ENCODE measurements at regions not wholly inside any gene's neighbourhood (a gene's known extent, or its start where the extent isn't known, plus 50 kb on each side); places are given as distances from the start of the nearest gene placed in this dataset.
"Not testable (repeated sequence)": the region's sequence is repeated elsewhere in the genome, so short reads cannot be mapped to it uniquely, and the experiment has no call there.

GRCh38 chr3:70466096-70466495 lies 153.7 kb upstream of the MDFIC2 start:
- no peak for DNase-seq

GRCh38 chr3:70464876-70465275 lies 152.4 kb upstream of the MDFIC2 start:
- DNase-seq, result no peak

GRCh38 chr3:70464465-70464864 lies 152.0 kb upstream of the MDFIC2 start:
- no peak for DNase-seq

- not testable (repeated sequence) for DNase-seq
These were observed 137.8 kb upstream of the MDFIC2 start for GRCh38 chr3:70450220-70450619.

GRCh38 chr3:70435422-70435821 lies 123.0 kb upstream of the MDFIC2 start:
- DNase-seq, result not testable (repeated sequence)

- DNase-seq, result no peak
These were observed 120.7 kb upstream of the MDFIC2 start for GRCh38 chr3:70433091-70433490.

GRCh38 chr3:70431911-70432310 lies 119.5 kb upstream of the MDFIC2 start:
- no peak for DNase-seq

- no peak for DNase-seq
These were observed 113.6 kb upstream of the MDFIC2 start for GRCh38 chr3:70426071-70426470.

GRCh38 chr3:70421506-70421905 lies 109.1 kb upstream of the MDFIC2 start:
- no peak for DNase-seq

GRCh38 chr3:70409018-70409417 lies 96.6 kb upstream of the MDFIC2 start:
- no peak for DNase-seq

- DNase-seq, result no peak
These were observed 87.8 kb upstream of the MDFIC2 start for GRCh38 chr3:70400194-70400593.

- peak; percentile 13 for DNase-seq
These were observed 81.6 kb upstream of the MDFIC2 start for GRCh38 chr3:70393881-70394612.

- no peak for DNase-seq
These were observed 79.8 kb upstream of the MDFIC2 start for GRCh38 chr3:70392227-70392626.

- no peak for DNase-seq
These were observed 75.5 kb upstream of the MDFIC2 start for GRCh38 chr3:70387889-70388288.

- DNase-seq, result no peak
These were observed 74.4 kb upstream of the MDFIC2 start for GRCh38 chr3:70386846-70387245.

- no peak for DNase-seq
These were observed 73.6 kb upstream of the MDFIC2 start for GRCh38 chr3:70386043-70386442.

GRCh38 chr3:70383360-70383831 lies 71.0 kb upstream of the MDFIC2 start:
- DNase-seq, result no peak

- no peak for DNase-seq
These were observed 61.7 kb upstream of the MDFIC2 start for GRCh38 chr3:70374179-70374578.

All from NCI-H2029 treated with DMSO at 0.1 percent for 48 hours (cell line).